ENCODE measurements at regions not wholly inside any gene's neighbourhood (a gene's known extent, or its start where the extent isn't known, plus 50 kb on each side); places are given as distances from the start of the nearest gene placed in this dataset.

DNA sequence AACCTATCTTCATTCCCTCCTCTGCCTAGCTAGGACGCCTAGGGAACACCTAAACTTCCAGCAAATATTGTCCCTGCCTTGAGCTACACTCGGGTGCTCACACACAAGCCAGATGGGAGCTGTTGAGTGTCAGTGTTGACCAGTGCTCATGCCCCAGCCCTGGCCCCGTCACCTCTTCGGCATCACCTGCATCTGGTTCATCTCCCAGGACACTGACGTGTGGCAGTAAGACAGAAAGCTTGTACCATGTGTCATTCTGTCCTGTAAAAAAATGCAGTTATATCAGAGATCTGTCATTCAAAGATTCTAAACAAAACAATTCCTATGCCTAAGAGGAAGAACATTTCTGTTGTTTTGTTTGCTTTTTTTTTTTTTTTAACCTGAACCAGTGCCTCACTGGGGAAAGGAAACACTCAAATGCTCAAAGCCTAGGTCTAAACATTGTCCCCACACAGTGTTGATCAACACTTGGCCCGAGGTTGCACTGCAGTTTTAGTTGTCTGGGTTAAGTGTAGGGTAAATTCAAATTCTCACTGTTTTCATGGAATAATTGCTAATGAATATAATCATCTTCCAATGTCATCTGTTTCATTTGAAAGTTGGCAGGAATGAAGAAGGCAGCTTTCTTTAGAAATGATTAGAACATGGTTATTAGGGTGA is 102.7 kb upstream of the SASH1 start:
- TF ChIP-seq, protein P1, sequence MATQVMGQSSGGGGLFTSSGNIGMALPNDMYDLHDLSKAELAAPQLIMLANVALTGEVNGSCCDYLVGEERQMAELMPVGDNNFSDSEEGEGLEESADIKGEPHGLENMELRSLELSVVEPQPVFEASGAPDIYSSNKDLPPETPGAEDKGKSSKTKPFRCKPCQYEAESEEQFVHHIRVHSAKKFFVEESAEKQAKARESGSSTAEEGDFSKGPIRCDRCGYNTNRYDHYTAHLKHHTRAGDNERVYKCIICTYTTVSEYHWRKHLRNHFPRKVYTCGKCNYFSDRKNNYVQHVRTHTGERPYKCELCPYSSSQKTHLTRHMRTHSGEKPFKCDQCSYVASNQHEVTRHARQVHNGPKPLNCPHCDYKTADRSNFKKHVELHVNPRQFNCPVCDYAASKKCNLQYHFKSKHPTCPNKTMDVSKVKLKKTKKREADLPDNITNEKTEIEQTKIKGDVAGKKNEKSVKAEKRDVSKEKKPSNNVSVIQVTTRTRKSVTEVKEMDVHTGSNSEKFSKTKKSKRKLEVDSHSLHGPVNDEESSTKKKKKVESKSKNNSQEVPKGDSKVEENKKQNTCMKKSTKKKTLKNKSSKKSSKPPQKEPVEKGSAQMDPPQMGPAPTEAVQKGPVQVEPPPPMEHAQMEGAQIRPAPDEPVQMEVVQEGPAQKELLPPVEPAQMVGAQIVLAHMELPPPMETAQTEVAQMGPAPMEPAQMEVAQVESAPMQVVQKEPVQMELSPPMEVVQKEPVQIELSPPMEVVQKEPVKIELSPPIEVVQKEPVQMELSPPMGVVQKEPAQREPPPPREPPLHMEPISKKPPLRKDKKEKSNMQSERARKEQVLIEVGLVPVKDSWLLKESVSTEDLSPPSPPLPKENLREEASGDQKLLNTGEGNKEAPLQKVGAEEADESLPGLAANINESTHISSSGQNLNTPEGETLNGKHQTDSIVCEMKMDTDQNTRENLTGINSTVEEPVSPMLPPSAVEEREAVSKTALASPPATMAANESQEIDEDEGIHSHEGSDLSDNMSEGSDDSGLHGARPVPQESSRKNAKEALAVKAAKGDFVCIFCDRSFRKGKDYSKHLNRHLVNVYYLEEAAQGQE (IDR thresholded peaks at IDR 0.05; ENCODE audit: low read depth), result no peak
- TF ChIP-seq RAD21 (IDR thresholded peaks at IDR 0.05; ENCODE audit: low read depth) (no peak), EP300 (IDR thresholded peaks at IDR 0.05; ENCODE audit: borderline replicate concordance) (no peak), TAF1 (IDR thresholded peaks at IDR 0.05; ENCODE audit: low read depth) (no peak)
- TF ChIP-seq, protein P2, sequence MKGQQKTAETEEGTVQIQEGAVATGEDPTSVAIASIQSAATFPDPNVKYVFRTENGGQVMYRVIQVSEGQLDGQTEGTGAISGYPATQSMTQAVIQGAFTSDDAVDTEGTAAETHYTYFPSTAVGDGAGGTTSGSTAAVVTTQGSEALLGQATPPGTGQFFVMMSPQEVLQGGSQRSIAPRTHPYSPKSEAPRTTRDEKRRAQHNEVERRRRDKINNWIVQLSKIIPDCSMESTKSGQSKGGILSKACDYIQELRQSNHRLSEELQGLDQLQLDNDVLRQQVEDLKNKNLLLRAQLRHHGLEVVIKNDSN (IDR thresholded peaks at IDR 0.05), result no peak

Data from Ishikawa (cell line).